NCI-H510A (cell line): ENCODE measurements at regions not wholly inside any gene's neighbourhood (a gene's known extent, or its start where the extent isn't known, plus 50 kb on each side); places are given as distances from the start of the nearest gene placed in this dataset.

Experiments used
- DNase-seq: peaks from one replicate; lab custom pipeline; 2025; lab: John Stamatoyannopoulos, UW

DNA sequence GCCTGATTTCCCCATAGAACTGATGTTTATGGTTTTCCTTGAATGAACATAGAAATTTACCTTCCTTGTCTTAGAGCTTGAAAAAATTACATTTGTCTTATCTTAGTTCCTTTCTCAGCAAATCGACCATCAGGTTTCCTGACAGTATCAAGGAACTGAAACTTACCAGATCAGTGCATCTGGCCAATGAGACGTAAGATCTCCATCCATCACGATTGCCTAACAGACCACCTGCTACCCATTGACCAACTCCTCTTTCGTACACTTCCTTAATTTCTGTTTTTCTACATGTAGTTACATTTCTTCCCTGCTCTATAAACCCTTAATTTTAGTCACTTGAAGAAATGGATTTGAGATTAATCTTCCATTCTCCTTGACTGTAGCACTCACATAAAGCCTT is 57.4 kb upstream of the TMPRSS15 start:
- no peak for DNase-seq

- DNase-seq = no peak
These were observed 58.2 kb upstream of the TMPRSS15 start for GRCh38 chr21:18461743-18462142.

- DNase-seq = no peak
These were observed 64.1 kb upstream of the TMPRSS15 start for GRCh38 chr21:18467715-18468114.

GRCh38 chr21:18468790-18469189 is 65.2 kb upstream of the TMPRSS15 start:
- DNase-seq = no peak

GRCh38 chr21:18476639-18477038 is 73.1 kb upstream of the TMPRSS15 start:
- DNase-seq = no peak

GRCh38 chr21:18477043-18477442 is 73.5 kb upstream of the TMPRSS15 start:
- DNase-seq = no peak

- no peak for DNase-seq
These were observed 74.9 kb upstream of the TMPRSS15 start for GRCh38 chr21:18478513-18478912.

DNA sequence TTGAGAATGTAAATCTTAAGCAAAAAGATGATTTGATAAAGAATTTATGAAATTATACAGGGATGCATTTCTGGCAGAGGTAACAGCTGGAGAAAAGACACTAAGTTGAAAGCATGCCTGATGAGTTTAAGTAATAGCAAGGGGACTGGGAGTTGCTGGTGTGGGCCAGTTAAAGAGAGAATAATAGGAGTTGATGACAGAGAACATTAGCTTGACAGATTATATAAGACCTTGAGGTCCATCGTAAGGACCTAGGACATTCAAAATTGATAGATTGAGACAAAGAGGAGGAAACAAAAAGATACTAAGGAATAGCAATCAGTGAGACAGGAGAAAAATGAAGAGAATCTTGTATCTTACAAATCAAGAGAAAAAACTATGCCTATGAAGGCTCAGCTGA is 84.7 kb upstream of the TMPRSS15 start:
- no peak for DNase-seq

- DNase-seq = no peak
These were observed 89.8 kb upstream of the TMPRSS15 start for GRCh38 chr21:18493422-18493821.

- no peak for DNase-seq
These were observed 91.9 kb upstream of the TMPRSS15 start for GRCh38 chr21:18495523-18495922.

GRCh38 chr21:18498431-18498830 is 94.8 kb upstream of the TMPRSS15 start:
- DNase-seq = no peak

GRCh38 chr21:18499761-18500376 is 96.3 kb upstream of the TMPRSS15 start:
- no peak for DNase-seq

DNA sequence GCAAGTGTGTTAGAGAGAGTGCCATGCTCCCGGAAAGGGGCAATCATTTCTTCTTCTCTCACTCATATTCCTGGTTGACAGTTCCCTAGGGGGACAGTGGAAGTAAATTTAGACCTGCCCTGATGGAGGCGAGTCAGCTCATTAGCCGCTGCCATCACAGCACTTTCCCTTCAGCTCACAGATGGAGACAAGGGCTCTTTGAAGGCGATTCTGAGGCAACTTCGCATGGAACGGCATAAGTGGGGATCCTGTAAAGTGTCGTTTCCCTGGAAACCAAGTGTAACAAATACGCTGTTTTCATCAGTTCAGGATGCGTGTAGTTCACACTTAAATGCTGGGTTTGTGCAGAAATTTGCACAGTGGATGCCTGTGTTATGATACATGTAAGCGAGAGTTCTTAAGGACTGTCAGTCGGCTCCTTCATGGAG is 114.5 kb upstream of the TMPRSS15 start:
- no peak for DNase-seq

- no peak for DNase-seq
These were observed 117.6 kb upstream of the TMPRSS15 start for GRCh38 chr21:18521204-18521603.

GRCh38 chr21:18522181-18522972 is 118.8 kb upstream of the TMPRSS15 start:
- no peak for DNase-seq

- DNase-seq = no peak
These were observed 120.7 kb upstream of the TMPRSS15 start for GRCh38 chr21:18524097-18524880.

- no peak for DNase-seq
These were observed 125.7 kb upstream of the TMPRSS15 start for GRCh38 chr21:18529254-18529653.

DNA sequence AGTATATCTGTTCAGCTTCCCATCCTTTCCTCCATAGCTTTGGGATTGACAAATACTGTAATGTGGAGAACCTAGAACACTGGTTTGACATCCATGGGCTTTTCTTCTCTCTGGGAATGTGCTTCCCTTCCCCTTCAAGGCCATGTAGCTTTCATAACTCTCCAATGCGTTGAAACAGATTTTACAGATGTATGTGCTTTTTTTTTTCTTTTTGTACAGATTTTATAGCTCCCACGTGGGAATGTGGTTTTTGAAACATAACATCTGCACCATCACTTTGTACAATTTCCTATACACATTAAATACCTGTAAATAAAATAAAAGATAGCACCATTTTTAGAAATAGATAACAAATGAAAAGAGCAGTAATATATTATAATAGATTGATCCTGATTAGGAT is 138.5 kb upstream of the TMPRSS15 start:
- DNase-seq = no peak

GRCh38 chr21:18545908-18546307 is 142.3 kb upstream of the TMPRSS15 start:
- DNase-seq = no peak

GRCh38 chr21:18547347-18547746 is 143.8 kb upstream of the TMPRSS15 start:
- no peak for DNase-seq

- DNase-seq = no peak
These were observed 144.7 kb upstream of the TMPRSS15 start for GRCh38 chr21:18548249-18548648.

GRCh38 chr21:18549214-18549905 is 145.8 kb upstream of the TMPRSS15 start:
- no peak for DNase-seq
